Gastrocnemius medialis (tissue), 4 donors: ENCODE measurements at regions not wholly inside any gene's neighbourhood (a gene's known extent, or its start where the extent isn't known, plus 50 kb on each side); places are given as distances from the start of the nearest gene placed in this dataset.

Experiments used
- ATAC-seq, 2 donors: fragments of 150-250 bp; one replicate each; pipeline ENCODE4 v1.9.1; 2016
- DNase-seq, 2 donors: peaks; one replicate each; pipeline ENCODE4 v3.0.0-alpha.2; 2019
- H3K27ac ChIP-seq, 4 donors: fragments of 200-600 bp; sonication (generic); 1 replicate in 1 of 4; 2 replicates in 3 of 4; pipeline ENCODE4 v1.5.1; 2016 to 2018; ENCODE audit warnings: mild to moderate bottlenecking in 2 of 4, moderate library complexity in 1 of 4
- H3K27me3 ChIP-seq, 3 donors: fragments of 200-600 bp; sonication (generic) in 2 of 3; 1 replicate in 1 of 3; 2 replicates in 2 of 3; pipeline versions ENCODE4 v1.5.1 to v1.6.0; 2016 to 2019; ENCODE audit warnings: mild to moderate bottlenecking in 1 of 3, moderate library complexity in 1 of 3
- H3K36me3 ChIP-seq, 2 donors: fragments of 200-600 bp; sonication (generic) in 1 of 2; one replicate each; pipeline ENCODE4 v1.5.1; 2017 to 2018
- H3K4me1 ChIP-seq, 2 donors: fragments of 200-600 bp; sonication (generic) in 1 of 2; one replicate each; pipeline ENCODE4 v1.5.1; 2016 to 2017; ENCODE audit warnings: mild to moderate bottlenecking in 2 of 2
- H3K4me3 ChIP-seq, 4 donors: fragments of 200-600 bp; sonication (generic) in 3 of 4; 1 replicate in 1 of 4; 2 replicates in 3 of 4; pipeline ENCODE4 v1.5.1; 2016 to 2019; ENCODE audit warnings: mild to moderate bottlenecking in 2 of 4
- H3K9me3 ChIP-seq, 3 donors: fragments of 200-600 bp; sonication (generic) in 2 of 3; 1 replicate in 1 of 3; 2 replicates in 2 of 3; pipeline ENCODE4 v1.5.1; 2016 to 2019
- POLR2A ChIP-seq, 2 donors: fragments of 450-650 bp; IDR thresholded peaks; one replicate each; pipeline ENCODE4 v1.6.1; 2017; ENCODE audit warnings: antibody characterized with exemption in 2 of 2, mild to moderate bottlenecking in 2 of 2, moderate library complexity in 2 of 2
- in situ Hi-C, 4 donors: fragments of 200-750 bp; cut with MboI; loops; one replicate each; pipeline versions ENCODE4 v1.15.0 to v1.8.0; 2017; ENCODE audit warnings: low sequenced_read_pairs in 4 of 4
- intact Hi-C: fragments of 100-400 bp; cut with DNase I; formaldehyde crosslinking; loops from one replicate; pipeline ENCODE4 v1.15.1; 2023; ENCODE audit warnings: low total_unique reads
- TF ChIP-seq, protein P1 (sequence below), 5 experiments: fragments of 450-650 bp in 3 of 5; fragments of 200-600 bp in 2 of 5; sonication (generic) in 2 of 5; IDR thresholded peaks in 4 of 5; conservative IDR thresholded peaks in 1 of 5; 1 replicate in 4 of 5; 2 replicates in 1 of 5; pipeline ENCODE4 v1.5.1; 2016 to 2019; ENCODE audit warnings: antibody characterized with exemption in 5 of 5, mild to moderate bottlenecking in 3 of 5, moderate library complexity in 3 of 5

DNA sequence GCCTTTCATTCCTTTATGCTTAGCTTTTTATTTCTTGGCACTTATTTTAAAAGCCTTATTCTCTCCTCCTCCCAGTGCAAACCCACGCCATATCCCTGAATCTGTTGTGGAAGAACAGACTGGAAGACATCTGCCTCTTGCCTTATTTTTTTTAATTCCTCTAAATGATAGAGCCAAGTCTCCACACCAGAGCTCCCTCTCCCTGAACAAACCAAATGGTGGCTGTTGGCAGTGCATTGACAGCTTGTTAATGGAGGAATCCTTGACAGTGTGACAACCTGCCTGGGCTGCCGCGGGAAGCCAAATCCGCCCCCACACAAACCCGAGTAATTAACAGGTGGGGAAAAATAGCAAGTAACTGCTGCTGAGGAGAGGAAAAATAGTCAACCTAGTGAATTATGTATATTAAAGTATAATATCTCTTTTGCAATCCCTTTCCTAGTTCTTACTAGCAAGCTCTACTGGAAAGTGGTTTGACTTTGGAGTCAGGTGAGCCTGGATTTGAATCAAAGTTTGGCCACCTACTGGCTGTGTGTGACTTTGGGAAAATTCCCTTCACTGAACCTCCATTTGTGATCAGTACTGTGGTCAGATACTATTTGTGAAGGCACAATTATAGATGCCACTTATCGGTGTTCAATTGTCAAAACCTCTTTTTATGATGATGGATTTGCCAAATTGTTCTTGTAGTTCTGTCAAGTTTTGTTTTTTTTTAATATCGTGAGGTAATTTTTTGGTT is 589.6 kb downstream of the PDCD6IP start:
- no peak overlapping the region for H3K4me3 ChIP-seq
- ATAC-seq: no peak

DNA sequence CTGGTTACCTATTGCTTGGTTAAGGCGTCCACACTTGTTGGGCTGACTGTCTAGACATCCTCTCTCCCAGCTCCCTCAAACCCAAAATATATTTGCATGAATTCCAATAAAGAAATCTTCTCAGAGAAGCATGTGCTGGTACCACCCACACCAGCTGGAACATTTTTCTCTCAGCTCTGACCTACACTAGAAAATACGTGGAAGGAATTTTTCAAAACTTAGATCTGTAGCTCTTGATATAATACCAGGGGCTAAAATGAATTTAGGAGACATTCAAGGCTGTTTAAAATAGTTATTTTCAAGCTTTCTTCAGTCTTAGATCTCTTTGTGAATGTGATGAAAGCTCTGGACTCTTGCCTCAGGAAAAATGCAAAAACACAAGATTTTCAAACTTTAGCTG is 590.4 kb downstream of the PDCD6IP start:
- no peaks in the 10 kb centered on the region for H3K27me3 ChIP-seq
- no peaks in the 10 kb centered on the region for H3K36me3 ChIP-seq
- H3K9me3 ChIP-seq: no peaks in the 10 kb centered on the region
- TF ChIP-seq POLR2A (IDR thresholded peaks at IDR 0.05): no peak
- TF ChIP-seq, protein P1, sequence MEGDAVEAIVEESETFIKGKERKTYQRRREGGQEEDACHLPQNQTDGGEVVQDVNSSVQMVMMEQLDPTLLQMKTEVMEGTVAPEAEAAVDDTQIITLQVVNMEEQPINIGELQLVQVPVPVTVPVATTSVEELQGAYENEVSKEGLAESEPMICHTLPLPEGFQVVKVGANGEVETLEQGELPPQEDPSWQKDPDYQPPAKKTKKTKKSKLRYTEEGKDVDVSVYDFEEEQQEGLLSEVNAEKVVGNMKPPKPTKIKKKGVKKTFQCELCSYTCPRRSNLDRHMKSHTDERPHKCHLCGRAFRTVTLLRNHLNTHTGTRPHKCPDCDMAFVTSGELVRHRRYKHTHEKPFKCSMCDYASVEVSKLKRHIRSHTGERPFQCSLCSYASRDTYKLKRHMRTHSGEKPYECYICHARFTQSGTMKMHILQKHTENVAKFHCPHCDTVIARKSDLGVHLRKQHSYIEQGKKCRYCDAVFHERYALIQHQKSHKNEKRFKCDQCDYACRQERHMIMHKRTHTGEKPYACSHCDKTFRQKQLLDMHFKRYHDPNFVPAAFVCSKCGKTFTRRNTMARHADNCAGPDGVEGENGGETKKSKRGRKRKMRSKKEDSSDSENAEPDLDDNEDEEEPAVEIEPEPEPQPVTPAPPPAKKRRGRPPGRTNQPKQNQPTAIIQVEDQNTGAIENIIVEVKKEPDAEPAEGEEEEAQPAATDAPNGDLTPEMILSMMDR (IDR thresholded peaks at IDR 0.05 in 4 of 5, conservative IDR thresholded peaks at IDR 0.05 in 1 of 5): no peak
- no peak overlapping the region for H3K4me3 ChIP-seq
- no peak overlapping the region for H3K27ac ChIP-seq
- intact Hi-C loops: no loop called here
- DNase-seq: no peak
- H3K4me1 ChIP-seq: no peaks in the 10 kb centered on the region
- no peak for ATAC-seq
- in situ Hi-C loops: no loop called here

More for the DNA sequence above, 589.6 kb downstream of the PDCD6IP start:
- TF ChIP-seq, protein P1 (IDR thresholded peaks at IDR 0.05 in 4 of 5, conservative IDR thresholded peaks at IDR 0.05 in 1 of 5): no peak
- TF ChIP-seq POLR2A (IDR thresholded peaks at IDR 0.05): no peak
- intact Hi-C loops (no loop called here), in situ Hi-C loops (no loop called here)
- H3K4me1 ChIP-seq: no peaks in the 10 kb centered on the region
- no peaks in the 10 kb centered on the region for H3K9me3 ChIP-seq
- H3K36me3 ChIP-seq: no peaks in the 10 kb centered on the region
- no peaks in the 10 kb centered on the region for H3K27me3 ChIP-seq
- no peak for DNase-seq
- H3K27ac ChIP-seq: no peak overlapping the region

DNA sequence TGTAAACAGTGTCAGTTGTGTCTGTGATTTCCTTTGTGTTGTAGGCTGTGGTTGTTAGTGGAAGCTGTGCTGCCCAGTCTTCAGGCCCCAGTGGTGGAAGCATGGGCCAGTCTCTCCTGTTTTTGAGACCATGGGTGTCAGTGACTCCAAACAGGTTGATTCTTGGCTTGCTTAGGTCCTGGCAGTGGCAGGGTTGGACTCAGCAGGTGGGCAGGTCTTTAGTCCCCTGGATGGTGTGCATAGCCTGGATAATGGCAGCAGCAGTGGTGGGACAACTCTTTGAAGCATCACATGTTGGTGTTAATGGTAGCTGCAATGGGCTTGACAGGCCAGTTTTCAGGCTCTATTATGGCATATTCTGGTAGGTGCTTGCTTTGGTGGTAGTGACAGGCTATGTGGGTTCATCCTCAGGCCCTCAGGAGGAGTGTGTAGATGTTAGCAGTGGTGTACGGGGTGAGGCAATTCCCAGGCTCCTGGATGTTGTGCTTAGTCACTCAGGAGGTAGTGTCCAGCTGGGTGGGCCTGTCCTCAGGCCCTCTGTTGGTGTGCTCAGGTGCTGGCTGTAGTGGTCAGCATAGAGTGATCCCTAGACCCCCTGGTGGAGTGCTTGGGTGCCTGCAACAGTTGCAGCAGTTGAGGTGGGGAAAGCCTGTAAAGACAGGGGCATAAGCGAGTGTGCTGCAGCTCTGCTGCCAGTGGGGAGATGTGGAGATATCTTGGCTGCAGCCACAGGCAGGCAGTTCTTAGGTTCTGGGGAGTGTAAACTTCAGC is 596.7 kb downstream of the PDCD6IP start:
- in situ Hi-C loops: no loop called here
- H3K9me3 ChIP-seq: no peaks in the 10 kb centered on the region

DNA sequence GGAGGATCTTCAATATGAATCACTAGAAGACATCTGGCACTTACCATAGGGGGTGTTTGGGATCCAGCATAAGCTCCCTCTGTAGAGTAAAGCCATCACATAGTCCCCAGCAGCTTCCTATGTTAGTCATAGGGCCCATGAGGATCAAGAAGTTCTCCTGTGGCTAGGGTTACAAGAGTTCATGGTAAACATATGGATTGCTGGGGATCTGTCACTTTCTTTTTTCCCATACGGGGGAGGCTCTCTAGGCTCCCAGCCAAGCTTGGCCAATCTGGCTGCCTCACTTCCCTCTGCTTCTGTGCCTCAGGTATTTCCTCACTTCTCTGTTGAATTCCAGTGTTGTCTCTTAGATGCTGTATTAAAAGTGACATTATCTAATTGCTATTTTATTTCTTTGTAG is 597.9 kb downstream of the PDCD6IP start:
- no peaks in the 10 kb centered on the region for H3K36me3 ChIP-seq
- no peaks in the 10 kb centered on the region for H3K27me3 ChIP-seq
- ATAC-seq (no peak), DNase-seq (no peak)
- no peaks in the 10 kb centered on the region for H3K9me3 ChIP-seq
- intact Hi-C loops (no loop called here), in situ Hi-C loops (no loop called here)
- no peaks in the 10 kb centered on the region for H3K4me1 ChIP-seq
- TF ChIP-seq, protein P1 (IDR thresholded peaks at IDR 0.05 in 4 of 5, conservative IDR thresholded peaks at IDR 0.05 in 1 of 5): no peak
- TF ChIP-seq POLR2A (IDR thresholded peaks at IDR 0.05): no peak
- H3K27ac ChIP-seq: no peak overlapping the region
- no peak overlapping the region for H3K4me3 ChIP-seq

More for the DNA sequence above, 596.7 kb downstream of the PDCD6IP start:
- Histone ChIP-seq H3K27ac (no peak overlapping the region), H3K4me3 (no peak overlapping the region), H3K4me1 (no peaks in the 10 kb centered on the region), H3K27me3 (no peaks in the 10 kb centered on the region), H3K36me3 (no peaks in the 10 kb centered on the region)
- no peak for DNase-seq
- TF ChIP-seq POLR2A (IDR thresholded peaks at IDR 0.05): no peak
- TF ChIP-seq, protein P1 (IDR thresholded peaks at IDR 0.05 in 4 of 5, conservative IDR thresholded peaks at IDR 0.05 in 1 of 5): no peak
- no peak for ATAC-seq
- intact Hi-C loops: no loop called here
